HepG2 (cell line): ENCODE measurements at regions not wholly inside any gene's neighbourhood (a gene's known extent, or its start where the extent isn't known, plus 50 kb on each side); places are given as distances from the start of the nearest gene placed in this dataset.

Experiments
- AHDC1 ChIP-seq: sonication (generic); formaldehyde crosslinking; IDR thresholded peaks from 2 replicates; pipeline ENCODE4 v1.5.1; 2020; ENCODE audit warnings: mild to moderate bottlenecking, missing genetic modification reagents, borderline replicate concordance
- ETV5 ChIP-seq: IDR thresholded peaks from 2 replicates; pipeline ENCODE4 v1.6.1; 2018; ENCODE audit warnings: missing biosample characterization, missing genetic modification reagents, inconsistent platforms, borderline replicate concordance
- FOSL1 ChIP-seq: sonication (generic); formaldehyde crosslinking; IDR thresholded peaks from 2 replicates; pipeline ENCODE4 v1.9.0; 2021; ENCODE audit warnings: missing genetic modification reagents, borderline replicate concordance
- GLI4 ChIP-seq: sonication (generic); formaldehyde crosslinking; IDR thresholded peaks from 2 replicates; pipeline ENCODE4 v1.5.1; 2020; ENCODE audit warnings: missing genetic modification reagents, mild to moderate bottlenecking, moderate library complexity, borderline replicate concordance
- MED1 ChIP-seq: sonication (generic); formaldehyde crosslinking; IDR thresholded peaks from 2 replicates; pipeline ENCODE4 v1.4.0; 2020; ENCODE audit warnings: missing genetic modification reagents
- MTA1 ChIP-seq: sonication (generic); formaldehyde crosslinking; IDR thresholded peaks from 2 replicates; pipeline ENCODE4 v1.4.0; 2020; ENCODE audit warnings: missing genetic modification reagents, mild to moderate bottlenecking, borderline replicate concordance
- SALL1 ChIP-seq: sonication (generic); formaldehyde crosslinking; IDR thresholded peaks from 2 replicates; pipeline ENCODE4 v1.8.0; 2022; ENCODE audit warnings: mild to moderate bottlenecking, missing genetic modification reagents
- TEF ChIP-seq: sonication (generic); formaldehyde crosslinking; IDR thresholded peaks from 2 replicates; pipeline ENCODE4 v1.5.0; 2020; ENCODE audit warnings: missing genetic modification reagents
- ZBTB49 ChIP-seq: sonication (generic); formaldehyde crosslinking; IDR thresholded peaks from 2 replicates; pipeline ENCODE4 v1.4.0; 2020; ENCODE audit warnings: missing genetic modification reagents, borderline replicate concordance
- ZNF280B ChIP-seq: sonication (generic); formaldehyde crosslinking; IDR thresholded peaks from 2 replicates; pipeline ENCODE4 v1.5.0; 2020; ENCODE audit warnings: missing genetic modification reagents, mild to moderate bottlenecking, borderline replicate concordance
- ZNF646 ChIP-seq: sonication (generic); formaldehyde crosslinking; IDR thresholded peaks from 2 replicates; pipeline ENCODE4 v1.9.0; 2021; ENCODE audit warnings: mild to moderate bottlenecking, missing genetic modification reagents
- ZNF775 ChIP-seq: sonication (generic); formaldehyde crosslinking; IDR thresholded peaks from 2 replicates; pipeline ENCODE4 v1.4.0; 2020; ENCODE audit warnings: missing genetic modification reagents, mild to moderate bottlenecking, moderate library complexity, borderline replicate concordance

- no peak for TF ChIP-seq MTA1 (CRISPR knock-in tag)
- TF ChIP-seq ZBTB49: no peak
- TF ChIP-seq ZNF775 (CRISPR knock-in tag): no peak
- TF ChIP-seq MED1 (CRISPR knock-in tag): peak; percentile 70; the same call in 1 of the 2 replicates
- no peak for TF ChIP-seq ZNF280B
- TF ChIP-seq TEF (CRISPR knock-in tag): no peak
- no peak for TF ChIP-seq ETV5 (CRISPR knock-in tag)
- no peak for TF ChIP-seq ZNF646 (CRISPR knock-in tag)
- TF ChIP-seq SALL1 (CRISPR knock-in tag): peak; percentile 64
- TF ChIP-seq GLI4 (CRISPR knock-in tag): no peak
- no peak for TF ChIP-seq FOSL1 (CRISPR knock-in tag)
- peak; percentile 90; the same call in 1 of the 2 replicates for TF ChIP-seq AHDC1
Observed at GRCh38 chr18:39419315-39419714, 1853.7 kb upstream of the CELF4 start (continued).
